GM18505 (cell line): ENCODE measurements at regions not wholly inside any gene's neighbourhood (a gene's known extent, or its start where the extent isn't known, plus 50 kb on each side); places are given as distances from the start of the nearest gene placed in this dataset.
"Not testable (repeated sequence)": the region's sequence is repeated elsewhere in the genome, so short reads cannot be mapped to it uniquely, and the experiment has no call there.

ENCODE experiments used
- ATAC-seq: cut with Tn5 transposase; IDR thresholded peaks from one replicate; pipeline ENCODE4 v1.9.1; 2021; ENCODE audit not compliant: unreplicated experiment
- POLR2A ChIP-seq: IDR thresholded peaks from 4 replicates; pipeline ENCODE4 v1.6.1; 2011; ENCODE audit warnings: borderline replicate concordance; ENCODE audit not compliant: insufficient read depth, insufficient read length; ENCODE audit errors: extremely low read depth

- no peak for TF ChIP-seq POLR2A
- no peak for ATAC-seq
Observed at GRCh38 chr2:196500686-196501431, 138.7 kb upstream of the CCDC150 start.

DNA sequence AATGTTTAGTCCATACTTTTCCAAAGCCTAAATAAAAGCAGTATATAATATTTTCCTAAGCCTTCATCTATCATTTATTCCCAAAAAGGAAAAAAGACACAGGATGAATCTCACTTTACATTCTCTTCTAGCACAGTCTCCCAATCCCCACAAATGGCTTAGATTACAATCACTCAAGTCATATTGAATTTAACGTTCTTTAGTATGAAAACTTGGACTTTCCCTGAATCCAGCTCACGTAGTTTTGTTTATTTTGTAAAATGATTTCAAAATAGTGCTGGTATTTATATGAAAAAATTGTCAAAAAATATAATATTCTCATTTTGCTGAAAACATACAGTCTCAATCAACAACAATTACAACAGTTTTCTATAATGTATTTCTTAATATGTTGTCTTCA lies 137.7 kb upstream of the CCDC150 start:
- TF ChIP-seq POLR2A = no peak
- ATAC-seq = no peak

DNA sequence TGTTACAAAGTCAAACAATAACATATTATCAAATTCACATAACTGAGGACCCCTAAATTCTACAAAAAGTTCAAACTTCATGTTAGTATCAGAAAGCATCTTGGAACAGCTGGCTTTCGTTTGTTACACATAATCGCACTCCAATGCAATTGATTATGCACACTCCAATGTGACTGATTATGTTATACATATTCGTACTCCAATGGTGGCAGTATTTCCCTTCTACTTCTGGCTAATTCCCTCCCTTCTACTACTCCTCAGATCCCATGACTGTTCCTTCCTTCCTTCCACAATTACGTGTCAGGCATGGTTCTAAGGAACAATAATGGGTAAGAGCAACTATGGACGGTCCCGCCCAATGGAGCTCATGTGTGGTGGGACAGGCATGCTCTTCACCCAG lies 137.1 kb upstream of the CCDC150 start:
- no peak for TF ChIP-seq POLR2A
- ATAC-seq = no peak

DNA sequence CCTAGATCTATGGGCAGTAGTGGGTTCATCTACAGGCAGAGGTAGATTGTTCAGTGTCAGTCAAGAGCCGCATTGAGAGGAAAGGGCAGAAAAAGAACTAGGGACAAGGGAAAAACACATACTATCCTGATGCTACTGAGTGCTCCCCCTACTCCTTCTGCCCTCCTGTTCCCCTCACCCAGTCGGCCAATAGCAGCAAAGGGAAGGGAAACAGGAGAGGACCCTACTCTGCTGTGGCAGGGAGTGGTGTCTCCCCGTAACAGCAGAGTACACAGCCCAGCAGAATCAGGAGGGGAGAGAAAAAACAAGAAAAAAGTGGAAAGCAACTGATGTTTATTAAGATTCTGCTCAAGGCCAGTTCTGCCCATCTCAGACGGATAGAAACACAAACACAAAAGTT lies 136.1 kb upstream of the CCDC150 start:
- no peak for ATAC-seq
- no peak for TF ChIP-seq POLR2A

GRCh38 chr2:196504788-196505187 lies 134.7 kb upstream of the CCDC150 start:
- TF ChIP-seq POLR2A = no peak
- peak; percentile 70 for ATAC-seq

DNA sequence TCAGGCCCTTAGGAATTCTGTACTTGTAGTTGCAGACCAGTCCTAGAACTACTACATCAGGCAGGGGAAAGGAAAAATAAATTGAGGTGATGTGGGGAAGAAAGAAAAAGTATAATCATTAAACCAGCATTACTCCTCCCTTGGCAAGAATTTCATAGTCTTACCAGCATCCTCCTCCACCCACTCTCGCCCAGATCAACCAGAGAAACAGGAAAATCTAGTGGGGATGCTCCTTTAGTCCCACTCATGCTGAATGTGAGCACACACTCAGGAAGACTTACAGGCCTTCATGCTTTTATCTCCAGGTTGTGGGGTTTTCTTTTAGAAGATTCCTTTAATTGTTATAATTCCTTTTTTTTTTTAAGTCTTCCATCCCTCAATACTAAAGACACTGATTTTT lies 129.3 kb upstream of the CCDC150 start:
- no peak for TF ChIP-seq POLR2A
- ATAC-seq = no peak

DNA sequence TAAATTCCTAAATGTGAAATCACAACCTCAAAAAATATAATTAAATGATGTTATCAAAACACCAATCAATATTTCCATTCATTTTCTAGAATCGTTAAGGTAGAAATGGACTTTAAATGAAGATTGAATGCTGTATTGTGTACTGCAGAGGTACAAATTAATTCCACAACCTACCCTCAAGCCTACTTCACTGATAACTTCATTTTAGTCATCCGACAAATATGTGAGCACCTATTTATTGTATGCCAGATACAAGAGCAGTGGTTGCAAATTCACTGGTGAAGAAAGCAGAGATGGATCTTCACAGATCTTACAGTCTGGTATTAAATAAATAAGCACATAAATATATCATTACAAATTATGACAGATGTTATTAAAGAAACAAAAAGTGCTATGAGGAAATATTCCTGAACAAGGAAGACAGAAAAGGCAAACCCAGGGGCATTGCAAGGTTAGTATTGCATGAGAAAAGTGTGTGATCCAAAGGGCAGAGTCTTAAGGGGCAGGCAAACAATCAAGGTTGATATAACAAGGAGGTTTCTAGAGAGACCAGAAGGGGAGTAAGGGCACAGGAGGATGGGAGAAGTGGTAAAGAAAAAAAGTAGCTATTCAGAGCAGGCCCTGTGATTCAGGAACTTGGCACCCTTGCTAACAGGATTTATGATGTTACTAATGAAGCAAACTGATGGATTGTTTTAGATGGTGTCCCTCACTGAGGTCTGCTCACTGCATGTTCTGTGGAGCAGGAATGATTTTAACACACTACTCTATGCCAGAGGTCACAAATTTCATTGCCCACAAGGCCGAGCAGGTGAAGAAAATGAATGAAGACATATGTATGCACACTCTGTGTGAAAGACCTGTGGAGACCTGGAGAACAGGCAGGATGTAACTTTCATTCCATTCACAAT lies 128.0 kb upstream of the CCDC150 start:
- no peak for ATAC-seq
- TF ChIP-seq POLR2A = no peak

- no peak for ATAC-seq
- TF ChIP-seq POLR2A = no peak
Observed at GRCh38 chr2:196513796-196514526, 125.6 kb upstream of the CCDC150 start.

GRCh38 chr2:196514641-196515040 lies 124.9 kb upstream of the CCDC150 start:
- ATAC-seq = no peak
- TF ChIP-seq POLR2A = no peak

DNA sequence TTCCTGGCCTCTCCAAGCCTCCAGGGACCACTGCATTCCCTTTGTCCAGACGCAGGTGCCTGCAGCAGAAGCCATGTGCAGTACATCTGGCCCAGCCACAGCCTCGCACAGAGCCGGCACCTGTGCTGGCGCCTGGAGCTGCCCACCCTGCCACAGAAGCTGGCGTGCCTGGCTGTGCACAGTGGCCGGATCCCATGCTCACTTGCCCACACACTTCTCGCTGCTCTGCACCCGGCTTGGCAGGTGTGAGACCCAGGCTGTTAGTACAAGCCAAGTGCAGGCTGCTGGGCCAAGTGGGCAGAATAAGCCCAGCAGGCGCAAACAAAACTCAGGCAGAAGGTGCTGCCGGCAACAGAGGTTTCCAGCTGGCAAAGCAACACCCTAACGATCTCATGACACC lies 124.5 kb upstream of the CCDC150 start:
- TF ChIP-seq POLR2A = no peak
- no peak for ATAC-seq

DNA sequence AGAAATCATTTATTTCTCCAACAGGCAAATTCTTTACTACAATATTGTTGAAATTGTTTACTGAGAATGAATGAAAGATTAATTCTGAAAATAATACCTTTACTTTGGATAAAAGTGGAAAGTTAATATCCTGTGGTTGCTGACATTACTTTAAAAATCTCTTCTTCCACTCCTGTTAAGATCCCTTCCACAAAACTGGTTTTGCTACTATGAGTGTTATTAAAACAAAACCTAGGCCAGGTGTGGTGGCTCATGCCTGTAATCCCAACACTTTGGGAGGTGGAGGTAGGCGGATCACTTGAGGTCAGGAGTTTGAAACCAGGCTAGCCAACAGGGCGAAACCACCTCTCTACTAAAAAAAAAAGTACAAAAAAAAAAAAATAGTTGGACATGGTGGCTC lies 123.9 kb upstream of the CCDC150 start:
- no peak for TF ChIP-seq POLR2A
- no peak for ATAC-seq

DNA sequence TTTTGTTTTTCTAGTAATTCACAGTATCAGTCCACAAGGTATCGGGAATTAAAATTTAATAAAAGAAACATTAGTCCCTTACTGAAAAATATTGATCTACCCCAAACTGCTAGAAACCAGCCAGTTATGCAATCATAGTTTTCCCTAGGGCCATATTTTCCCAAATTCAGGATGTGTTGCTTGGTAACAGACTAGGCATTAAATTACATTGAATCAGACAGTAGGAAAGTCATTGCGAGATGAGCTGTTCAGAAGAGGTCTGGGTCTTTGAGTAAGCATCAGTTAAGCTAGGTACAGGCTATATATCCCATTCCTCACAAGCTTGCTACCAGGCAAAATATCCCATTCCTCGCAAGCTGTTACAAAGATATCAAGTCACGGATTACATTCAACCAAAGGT lies 123.0 kb upstream of the CCDC150 start:
- ATAC-seq = no peak
- no peak for TF ChIP-seq POLR2A

GRCh38 chr2:196520605-196521004 lies 118.9 kb upstream of the CCDC150 start:
- ATAC-seq = no peak
- no peak for TF ChIP-seq POLR2A

DNA sequence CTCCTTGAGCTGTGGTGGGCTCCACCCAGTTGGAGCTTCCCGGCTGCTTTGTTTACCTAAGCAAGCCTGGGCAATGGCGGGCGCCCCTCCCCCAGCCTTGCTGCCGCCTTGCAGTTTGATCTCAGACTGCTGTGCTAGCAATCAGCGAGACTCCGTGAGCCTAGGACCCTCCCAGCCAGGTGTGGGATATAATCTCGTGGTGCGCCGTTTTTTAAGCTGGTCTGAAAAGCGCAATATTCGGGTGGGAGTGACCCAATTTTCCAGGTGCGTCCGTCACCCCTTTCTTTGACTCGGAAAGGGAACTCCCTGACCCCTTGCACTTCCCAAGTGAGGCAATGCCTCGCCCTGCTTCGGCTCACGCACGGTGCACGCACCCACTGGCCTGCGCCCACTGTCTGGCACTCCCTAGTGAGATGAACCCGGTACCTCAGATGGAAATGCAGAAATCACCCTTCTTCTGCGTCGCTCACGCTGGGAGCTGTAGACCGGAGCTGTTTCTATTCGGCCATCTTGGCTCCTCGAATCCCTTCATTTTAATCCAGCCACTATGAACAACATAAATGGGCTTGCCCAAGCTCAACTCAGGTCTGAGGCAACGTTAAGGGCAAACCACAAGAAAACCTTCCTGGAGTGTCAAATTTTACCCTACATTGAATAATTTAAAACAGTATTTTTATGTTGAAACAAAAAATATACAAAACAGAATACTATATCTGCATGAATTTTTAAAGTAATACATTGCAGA lies 112.4 kb upstream of the CCDC150 start:
- ATAC-seq = not testable (repeated sequence)
